ENCODE measurements at regions not wholly inside any gene's neighbourhood (a gene's known extent, or its start where the extent isn't known, plus 50 kb on each side); places are given as distances from the start of the nearest gene placed in this dataset.
"Not testable (repeated sequence)": the region's sequence is repeated elsewhere in the genome, so short reads cannot be mapped to it uniquely, and the experiment has no call there.

- DNase-seq (ENCODE audit: low spot score) = no peak
Observed at GRCh38 chr10:118805146-118805545, 50.4 kb upstream of the CACUL1 start.

DNA sequence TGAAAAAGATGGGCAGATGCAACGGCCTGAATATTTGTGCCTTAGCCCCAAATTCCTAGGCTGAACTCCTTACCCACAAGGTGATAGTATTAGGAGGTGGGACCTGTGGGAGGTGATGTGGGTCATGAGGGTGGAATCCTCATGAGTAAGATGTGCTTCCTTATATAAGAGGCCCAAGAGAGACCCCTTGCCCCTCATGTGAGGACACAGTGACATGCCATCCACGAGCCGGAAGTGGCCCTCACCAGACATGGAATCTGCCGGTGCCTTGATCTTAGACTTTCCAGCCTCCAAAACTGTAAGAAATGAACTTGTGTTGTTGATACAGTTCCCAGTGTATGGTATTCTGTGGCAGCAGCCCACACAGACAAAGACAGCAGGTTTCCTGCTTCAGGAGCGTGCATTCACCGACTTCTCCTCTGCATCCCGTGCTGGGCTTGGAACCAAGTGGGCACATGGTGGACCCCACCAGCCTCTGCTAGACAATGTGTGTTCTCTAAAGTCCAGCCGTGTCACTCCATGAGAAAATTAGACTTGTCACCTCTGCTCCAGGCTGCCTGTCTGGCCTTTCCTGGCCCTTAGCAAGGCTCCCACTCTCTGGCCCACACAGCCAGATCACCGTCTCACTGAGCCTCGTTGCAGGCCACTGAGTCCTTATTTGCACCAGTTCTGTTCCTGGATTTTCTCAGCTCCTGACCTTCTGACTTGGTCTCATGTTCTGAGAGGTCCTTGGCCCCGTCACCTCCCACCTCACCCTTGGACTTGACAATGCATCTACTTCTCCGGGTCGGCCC lies 52.9 kb upstream of the CACUL1 start:
- DNase-seq (ENCODE audit: low spot score) = no peak

DNA sequence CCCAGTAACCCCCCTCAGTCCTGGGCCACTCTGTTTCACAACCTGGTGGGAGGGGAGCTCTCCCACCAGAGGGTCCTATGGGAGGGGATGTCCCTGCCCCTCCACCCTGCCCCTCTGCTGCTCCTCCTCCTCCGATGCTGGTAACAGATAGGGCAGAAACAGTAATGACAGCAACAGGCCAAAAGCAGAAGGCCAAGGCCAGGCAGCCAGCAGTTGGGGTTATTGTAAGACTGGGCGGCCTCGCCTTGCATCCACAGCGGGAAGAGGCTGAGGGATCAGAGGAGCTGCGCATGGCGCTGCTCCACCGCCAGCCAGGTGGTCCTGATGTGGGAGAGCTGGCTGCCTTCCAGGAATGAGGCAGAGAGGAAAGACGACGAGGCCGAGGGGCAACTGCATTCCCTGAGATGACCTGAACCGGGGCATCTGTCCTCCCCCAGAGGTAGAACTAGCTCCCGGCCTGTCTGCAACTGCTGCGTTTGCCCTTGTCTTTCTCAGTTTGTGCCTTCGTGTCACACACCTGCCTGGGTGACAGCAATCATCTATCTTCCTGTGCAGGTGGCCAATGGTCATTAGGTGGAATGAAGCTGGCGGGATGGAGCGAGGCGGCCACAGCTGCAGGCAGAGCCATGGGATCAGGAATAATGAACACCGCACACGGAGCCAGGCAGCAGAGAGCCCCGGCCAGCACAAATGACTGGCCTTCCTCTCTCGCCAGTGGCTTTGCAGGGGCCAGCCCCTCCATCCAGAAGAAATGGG lies 54.0 kb upstream of the CACUL1 start:
- no peak for DNase-seq (ENCODE audit: low spot score)

GRCh38 chr10:118809357-118810220 lies 54.8 kb upstream of the CACUL1 start:
- no peak for DNase-seq (ENCODE audit: low spot score)

DNA sequence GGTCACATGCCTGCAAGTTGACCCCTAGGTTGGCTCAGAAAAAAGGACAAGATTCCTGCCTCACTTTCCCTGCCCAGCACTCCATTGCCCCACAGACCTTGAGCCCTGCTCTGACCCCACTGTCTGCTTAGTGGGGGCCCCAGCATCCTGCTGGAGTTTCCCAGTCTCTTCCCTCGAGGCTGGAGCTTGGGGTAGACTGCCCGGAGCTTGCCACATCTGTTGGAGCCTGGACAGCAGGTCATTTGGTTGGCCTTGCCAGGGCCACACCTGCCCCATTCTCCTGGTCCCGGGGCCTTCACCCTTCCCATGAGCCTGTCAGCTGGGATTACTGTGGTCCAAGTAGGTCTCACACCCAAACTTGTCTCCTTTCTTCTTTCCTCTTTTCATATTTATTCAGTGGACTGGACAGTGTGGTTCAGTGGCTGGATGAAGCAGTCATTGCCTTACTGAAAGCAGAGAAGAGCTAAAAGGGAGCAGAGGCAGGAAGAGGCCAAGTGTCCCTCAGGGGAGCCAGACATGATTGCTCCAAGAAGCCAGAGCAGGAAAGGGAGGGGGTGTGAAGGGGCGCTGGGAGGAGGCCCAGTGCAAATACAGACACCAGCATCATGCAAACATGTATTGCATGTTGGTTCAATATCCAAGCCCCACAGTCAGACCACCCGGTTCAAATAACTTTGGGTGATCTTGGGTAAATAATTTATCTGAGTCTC lies 56.2 kb upstream of the CACUL1 start:
- DNase-seq (ENCODE audit: low spot score) = no peak

DNA sequence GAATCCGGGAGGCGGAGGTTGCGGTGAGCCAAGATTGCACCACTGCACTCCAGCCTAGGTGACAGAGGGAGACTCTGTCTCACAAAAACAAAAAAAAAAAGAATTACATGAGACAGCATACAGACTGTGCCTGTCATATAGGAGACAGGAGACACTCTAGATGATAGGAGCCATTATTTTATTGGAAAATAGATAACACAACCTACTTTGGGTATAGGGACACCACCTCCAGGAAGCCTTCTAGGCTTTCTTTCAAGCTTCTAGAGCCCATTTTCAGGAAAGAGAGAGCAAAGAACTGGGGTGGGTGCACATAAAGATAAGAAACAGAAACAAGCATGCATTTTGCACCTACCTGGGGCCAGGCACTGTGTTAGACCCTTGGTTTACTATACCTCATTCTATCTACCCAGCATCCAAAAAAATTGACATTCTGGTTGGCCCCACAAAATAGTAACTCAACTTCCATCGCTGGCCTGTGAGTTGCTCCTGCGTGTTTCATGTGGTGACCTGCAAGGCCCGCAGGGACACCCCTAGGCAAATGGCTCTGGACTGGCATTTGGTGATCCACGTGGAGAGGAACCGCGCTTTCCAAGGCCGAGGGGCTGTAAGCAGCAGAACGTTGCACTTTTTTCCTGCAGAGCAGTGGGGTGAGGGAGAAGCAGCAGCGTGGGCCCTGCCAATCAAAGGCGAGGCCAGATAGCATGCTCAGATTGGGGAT lies 57.1 kb upstream of the CACUL1 start:
- no peak for DNase-seq (ENCODE audit: low spot score)

DNA sequence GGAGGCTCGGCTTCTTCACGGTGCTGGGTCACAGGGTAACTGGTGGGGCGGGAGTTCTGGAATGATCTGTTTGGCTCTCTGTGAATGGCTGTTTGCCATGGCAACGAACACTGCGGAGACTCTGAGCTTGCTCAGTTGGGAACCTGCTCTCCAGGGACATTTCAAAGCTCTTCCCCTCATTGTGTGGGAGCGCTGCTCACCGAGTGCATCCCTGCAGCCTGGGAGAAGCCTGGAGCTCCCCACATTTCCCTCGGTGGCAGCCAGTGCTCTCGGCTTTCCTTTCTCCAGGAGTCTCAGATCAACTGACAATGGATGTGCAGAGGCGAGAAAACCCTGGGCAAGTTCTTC lies 57.6 kb upstream of the CACUL1 start:
- no peak for DNase-seq (ENCODE audit: low spot score)

DNA sequence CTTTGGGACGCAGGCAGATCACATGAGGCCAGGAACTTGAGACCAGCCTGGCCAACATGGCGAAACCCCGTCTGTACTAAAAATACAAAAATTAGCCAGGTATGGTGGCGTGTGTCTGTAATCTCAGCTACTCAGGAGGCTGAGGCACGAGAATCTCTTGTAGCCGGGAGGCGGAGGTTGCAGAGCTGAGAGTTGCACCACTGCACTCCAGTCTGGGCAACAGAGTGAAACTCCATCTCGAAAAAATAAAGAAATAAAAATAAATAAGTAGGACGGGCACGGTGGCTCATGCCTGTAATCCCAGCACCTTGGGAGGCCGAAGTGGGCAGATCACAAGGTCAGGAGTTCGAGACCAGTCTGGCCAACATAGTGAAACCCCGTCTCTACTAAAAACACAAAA lies 58.2 kb upstream of the CACUL1 start:
- DNase-seq (ENCODE audit: low spot score) = not testable (repeated sequence)

DNA sequence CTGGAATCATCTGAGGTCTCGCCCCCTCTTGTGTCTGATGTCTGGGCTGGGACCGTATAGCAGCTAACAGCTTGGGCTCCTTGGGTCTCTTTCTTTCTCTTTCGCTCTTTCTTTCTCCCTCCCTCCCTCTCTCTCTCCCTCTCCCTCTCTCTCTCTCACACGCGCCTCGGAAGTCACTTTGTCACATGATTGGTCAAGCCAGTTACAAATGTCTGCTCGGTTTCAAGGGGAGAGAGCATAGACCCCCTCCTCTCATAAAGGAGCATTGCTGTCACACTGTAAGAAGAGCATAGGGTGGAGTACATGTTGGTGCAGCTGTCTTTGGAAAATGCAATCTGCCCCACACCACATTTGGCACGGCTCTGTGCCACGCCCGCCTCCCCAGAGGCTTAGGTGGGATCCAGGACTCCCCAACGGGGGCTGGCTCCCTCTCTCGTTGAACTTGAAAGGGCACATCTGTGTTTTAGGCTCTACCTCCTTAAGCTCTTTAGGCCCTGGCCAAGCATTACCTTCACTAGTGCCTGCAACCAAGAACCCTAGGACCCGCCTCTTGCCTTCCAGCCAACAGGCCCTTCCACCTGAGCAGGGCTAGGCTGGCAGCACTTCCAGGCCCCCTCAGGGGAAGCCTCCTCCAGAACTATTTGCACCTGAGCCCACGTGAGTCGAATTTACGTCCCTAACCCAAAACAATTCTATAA lies 61.9 kb upstream of the CACUL1 start:
- DNase-seq (ENCODE audit: low spot score) = no peak

GRCh38 chr10:118817328-118818068 lies 62.7 kb upstream of the CACUL1 start:
- no peak for DNase-seq (ENCODE audit: low spot score)

DNA sequence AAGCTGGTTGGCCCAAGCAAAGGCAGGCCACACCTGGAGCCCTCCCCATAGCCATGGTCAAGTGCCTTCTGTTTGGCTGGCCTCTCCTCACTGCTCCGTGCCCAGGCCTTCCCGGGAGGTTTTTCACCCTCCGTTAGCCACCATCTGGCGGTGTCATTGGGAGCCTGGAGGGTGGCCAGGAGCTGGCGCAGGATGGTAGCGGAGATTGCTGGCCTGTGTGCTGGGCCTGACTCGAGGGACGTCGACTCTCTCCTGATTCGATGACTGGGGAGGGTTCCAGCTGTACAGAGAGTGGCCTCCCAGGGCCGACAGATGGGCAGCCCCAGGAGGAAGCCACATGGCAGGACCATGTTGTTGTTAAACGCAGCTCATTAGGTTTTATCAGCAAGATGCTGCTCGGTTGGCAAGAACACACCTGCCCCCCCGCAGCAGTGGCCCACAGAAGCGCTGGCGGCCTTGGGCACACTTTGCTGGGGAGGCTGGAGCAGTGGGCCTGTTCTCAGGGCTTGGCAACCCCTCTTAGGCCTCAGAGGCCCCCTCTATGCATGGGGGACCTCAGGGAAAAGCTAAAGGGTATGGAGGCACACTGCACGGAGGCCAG lies 64.0 kb upstream of the CACUL1 start:
- DNase-seq (ENCODE audit: low spot score) = no peak

- DNase-seq (ENCODE audit: low spot score) = no peak
Observed at GRCh38 chr10:118820326-118821116, 65.8 kb upstream of the CACUL1 start.

DNA sequence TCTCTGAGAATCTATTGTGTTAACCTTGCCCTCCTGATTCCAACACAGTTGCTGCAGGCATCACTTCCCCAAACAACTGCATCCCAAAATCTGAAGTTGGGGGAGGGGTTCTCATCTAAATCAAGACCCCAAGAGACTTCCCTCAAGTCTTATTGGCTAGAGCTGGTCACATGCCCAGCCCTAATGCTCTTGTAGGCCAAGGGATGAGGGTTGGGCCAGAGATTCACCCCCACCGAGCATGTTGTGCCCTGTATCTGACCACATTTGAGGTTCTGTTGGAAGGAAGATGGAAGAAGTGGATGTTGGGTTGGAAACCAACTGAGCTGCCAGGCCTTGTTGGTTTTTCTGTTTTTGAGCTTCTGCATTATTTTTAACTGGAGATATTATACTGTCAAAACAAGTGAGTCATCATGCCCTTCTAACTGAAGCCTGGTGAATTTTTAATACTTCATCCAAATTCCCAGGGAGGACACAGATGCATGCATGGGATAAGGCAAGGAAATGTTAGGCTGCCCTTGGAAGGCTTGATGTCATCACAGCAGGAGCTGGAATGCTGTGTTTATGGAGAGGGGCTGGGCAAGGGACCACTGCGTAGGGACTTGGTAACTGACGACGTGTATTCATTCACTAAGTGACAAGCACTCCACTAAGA lies 68.6 kb upstream of the CACUL1 start:
- no peak for DNase-seq (ENCODE audit: low spot score)

GRCh38 chr10:118827053-118827452 lies 72.3 kb upstream of the CACUL1 start:
- no peak for DNase-seq (ENCODE audit: low spot score)

DNA sequence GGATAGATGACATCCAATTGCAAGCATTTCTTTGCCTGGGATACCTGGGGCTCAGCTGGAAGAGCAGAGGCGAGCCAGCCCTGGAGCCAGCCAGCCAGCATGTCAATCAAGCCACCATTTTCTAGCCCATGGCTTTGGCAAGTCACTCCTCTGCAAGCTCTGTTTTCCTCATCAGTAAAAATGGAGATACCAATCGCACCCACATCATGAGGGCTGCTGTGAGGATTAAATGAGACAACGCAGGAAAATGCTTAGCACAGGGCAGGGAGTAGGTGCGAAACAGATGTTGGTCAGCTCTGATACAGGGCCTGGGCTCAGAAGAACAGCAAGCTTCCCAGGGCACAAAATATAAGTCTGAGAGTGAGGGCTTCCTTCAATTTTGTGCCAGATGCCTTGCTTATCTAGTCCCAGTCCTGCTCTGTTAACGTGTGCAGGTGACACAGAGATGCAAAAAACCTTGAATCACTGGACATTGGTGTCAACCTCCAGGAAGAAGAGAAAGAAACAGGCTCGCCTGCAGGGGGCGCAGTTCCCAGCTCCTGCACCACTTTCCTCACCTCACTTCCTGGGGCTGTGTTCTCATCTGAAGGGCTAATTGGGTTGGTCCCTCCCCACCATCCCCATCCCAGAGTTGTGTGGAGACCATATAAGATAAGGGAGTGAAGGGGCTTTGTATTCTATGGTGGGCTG lies 72.8 kb upstream of the CACUL1 start:
- DNase-seq (ENCODE audit: low spot score) = no peak

DNA sequence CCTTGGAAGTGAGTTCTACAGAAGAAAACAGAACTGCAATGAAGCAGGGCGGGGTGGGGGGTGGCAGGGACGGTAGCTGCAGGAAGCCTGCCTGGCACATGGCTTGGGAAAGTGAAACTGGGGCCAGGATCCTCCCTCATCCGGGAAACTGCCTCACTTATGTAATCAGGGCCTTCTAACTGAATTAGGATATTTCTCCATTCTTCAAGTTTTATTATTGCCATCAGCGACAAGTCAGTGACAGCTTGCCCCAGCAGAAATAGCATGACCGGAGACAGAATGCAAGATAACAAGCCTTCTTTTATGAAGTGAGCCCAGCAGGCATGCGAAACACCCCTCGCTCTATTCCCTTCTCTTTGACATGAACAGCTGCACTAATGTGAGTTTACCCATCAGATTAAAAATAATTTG lies 77.5 kb upstream of the CACUL1 start:
- DNase-seq (ENCODE audit: low spot score) = no peak

DNA sequence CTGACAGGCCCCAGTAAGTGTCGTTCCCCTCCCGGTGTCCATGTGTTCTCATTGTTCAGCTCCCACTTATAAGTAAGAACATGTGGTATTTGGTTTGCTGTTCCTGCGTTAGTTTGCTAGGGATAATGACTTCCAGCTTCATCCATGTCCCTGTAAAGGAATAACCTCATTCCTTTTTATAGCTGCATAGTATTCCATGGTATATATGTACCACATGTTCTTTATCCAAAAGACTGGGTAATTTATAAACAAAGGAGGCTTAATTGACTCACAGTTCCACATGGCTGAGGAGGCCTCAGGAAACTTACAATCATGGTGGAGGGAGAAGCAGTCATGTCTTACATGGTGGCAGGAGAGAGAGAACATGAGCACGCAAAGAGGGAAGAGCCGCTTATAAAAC lies 79.6 kb upstream of the CACUL1 start:
- DNase-seq (ENCODE audit: low spot score) = not testable (repeated sequence)
